ENCODE measurements at regions not wholly inside any gene's neighbourhood (a gene's known extent, or its start where the extent isn't known, plus 50 kb on each side); places are given as distances from the start of the nearest gene placed in this dataset.

DNA sequence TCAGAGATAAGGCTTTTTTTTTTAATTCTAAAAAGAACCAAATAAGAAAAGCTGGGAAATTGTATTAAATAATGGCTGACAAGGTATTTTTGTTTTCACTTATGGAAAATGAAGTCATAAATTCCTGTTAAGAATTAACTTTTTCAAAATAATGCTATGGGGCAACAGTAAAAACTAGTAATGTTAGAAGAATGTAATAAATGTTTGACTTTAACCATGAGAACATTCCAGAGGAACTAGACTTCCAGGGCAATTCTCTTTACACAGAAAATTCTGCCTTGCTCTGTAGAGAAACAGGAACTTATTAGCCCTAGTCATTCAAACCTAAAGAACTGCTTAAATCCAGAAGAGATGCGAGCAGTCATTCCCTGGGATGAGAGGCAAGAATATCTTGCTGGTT lies 571.1 kb downstream of the IPMK start:
- ChIA-PET POLR2A (no interaction called here), CTCF (interaction anchor here (0.7 kb wide), 1 partner anchor 94 kb away, joined by 3 read pairs; no protein-coding TSS in a partner anchor)
- H3K4me3 ChIP-seq (ENCODE audit: low read depth, low read length), result no peak overlapping the region
- TF ChIP-seq, protein P1, sequence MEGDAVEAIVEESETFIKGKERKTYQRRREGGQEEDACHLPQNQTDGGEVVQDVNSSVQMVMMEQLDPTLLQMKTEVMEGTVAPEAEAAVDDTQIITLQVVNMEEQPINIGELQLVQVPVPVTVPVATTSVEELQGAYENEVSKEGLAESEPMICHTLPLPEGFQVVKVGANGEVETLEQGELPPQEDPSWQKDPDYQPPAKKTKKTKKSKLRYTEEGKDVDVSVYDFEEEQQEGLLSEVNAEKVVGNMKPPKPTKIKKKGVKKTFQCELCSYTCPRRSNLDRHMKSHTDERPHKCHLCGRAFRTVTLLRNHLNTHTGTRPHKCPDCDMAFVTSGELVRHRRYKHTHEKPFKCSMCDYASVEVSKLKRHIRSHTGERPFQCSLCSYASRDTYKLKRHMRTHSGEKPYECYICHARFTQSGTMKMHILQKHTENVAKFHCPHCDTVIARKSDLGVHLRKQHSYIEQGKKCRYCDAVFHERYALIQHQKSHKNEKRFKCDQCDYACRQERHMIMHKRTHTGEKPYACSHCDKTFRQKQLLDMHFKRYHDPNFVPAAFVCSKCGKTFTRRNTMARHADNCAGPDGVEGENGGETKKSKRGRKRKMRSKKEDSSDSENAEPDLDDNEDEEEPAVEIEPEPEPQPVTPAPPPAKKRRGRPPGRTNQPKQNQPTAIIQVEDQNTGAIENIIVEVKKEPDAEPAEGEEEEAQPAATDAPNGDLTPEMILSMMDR (IDR thresholded peaks at IDR 0.05; ENCODE audit: insufficient read depth, low read length, missing control alignments), result no peak
- DNase-seq (ENCODE audit: low read depth, low spot score), result peak; percentile 75

DNA sequence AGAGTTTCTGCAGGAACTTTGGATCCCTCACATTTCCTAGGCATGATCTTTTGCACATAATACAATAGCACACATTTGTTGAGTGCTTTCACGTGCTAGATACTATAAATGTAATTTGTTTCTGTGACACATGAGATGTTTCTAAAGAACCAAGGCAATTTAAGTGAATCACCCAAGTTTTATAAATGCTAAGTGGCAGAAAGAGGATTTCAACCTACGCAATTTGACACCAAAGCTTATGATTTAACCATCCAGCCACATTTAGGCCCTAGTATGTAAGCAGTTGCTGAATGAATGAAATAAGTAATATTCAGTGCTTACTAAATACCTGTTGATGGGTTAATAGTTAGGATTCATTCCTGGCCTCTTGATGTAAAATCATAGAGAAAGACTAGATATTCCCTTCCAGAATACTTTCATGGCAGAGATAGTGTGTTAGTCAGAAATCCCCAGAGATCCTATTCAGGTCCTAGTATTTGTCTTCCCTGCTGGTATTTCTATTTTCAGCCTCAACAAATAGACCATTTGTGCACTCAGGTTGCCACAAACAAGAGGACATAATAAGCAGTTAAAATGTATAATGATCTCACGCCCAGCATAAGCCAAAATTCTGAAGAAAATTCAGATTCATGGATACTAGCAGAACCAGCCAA lies 572.6 kb downstream of the IPMK start:
- no peak overlapping the region for H3K4me3 ChIP-seq (ENCODE audit: low read depth, low read length)
- ChIA-PET CTCF (no interaction called here), POLR2A (interaction anchor here (0.6 kb wide), 1 partner anchor 328 kb away, joined by 3 read pairs; no protein-coding TSS in a partner anchor)
- TF ChIP-seq, protein P1 (IDR thresholded peaks at IDR 0.05; ENCODE audit: insufficient read depth, low read length, missing control alignments), result no peak
- no peak for DNase-seq (ENCODE audit: low read depth, low spot score)

GRCh38 chr10:57692255-57692980 lies 575.3 kb downstream of the IPMK start:
- TF ChIP-seq, protein P1 (IDR thresholded peaks at IDR 0.05; ENCODE audit: insufficient read depth, low read length, missing control alignments), result no peak
- ChIA-PET POLR2A (no interaction called here), CTCF (interaction anchor here (1.6 kb wide), 1 partner anchor 35 kb away, joined by 5 read pairs; no protein-coding TSS in a partner anchor)
- DNase-seq (ENCODE audit: low read depth, low spot score), result peak; percentile 67
- no peak overlapping the region for H3K4me3 ChIP-seq (ENCODE audit: low read depth, low read length)

DNA sequence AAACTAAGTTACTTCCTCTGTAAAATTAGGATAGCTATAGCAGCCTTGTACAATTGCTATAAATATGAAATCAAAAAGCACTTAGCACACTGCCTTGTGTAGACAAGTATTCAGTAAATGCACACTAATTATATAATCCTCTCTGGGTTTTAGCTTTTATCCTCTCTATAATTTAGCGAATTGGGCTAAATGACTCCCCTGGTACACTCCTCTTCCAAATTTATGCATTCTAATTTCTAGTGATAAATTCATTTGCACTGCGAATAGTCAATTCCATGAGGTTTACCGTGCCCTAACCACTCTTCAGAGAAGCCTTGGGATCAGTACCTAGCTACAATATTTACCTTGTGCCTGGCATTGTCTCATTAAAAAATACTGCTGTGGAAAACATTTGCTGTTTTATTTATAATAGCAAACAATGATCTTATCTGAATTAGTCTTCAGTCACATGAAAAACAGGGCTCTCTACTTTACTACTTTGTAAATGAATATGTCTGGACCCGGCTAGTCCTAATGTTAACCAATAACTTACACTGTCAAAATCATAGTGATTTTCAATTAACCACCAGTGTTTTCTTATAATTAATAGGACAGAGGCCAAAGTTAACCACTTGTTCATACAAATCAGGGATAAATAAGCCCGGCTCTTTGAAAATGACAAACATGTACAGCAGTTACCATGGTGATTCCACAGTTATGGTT lies 577.9 kb downstream of the IPMK start:
- ChIA-PET POLR2A (no interaction called here), CTCF (interaction anchor here (1.5 kb wide), 1 partner anchor 33 kb away, joined by 3 read pairs; no protein-coding TSS in a partner anchor)
- TF ChIP-seq, protein P1 (IDR thresholded peaks at IDR 0.05; ENCODE audit: insufficient read depth, low read length, missing control alignments), result no peak
- no peak for DNase-seq (ENCODE audit: low read depth, low spot score)
- H3K4me3 ChIP-seq (ENCODE audit: low read depth, low read length), result no peak overlapping the region

DNA sequence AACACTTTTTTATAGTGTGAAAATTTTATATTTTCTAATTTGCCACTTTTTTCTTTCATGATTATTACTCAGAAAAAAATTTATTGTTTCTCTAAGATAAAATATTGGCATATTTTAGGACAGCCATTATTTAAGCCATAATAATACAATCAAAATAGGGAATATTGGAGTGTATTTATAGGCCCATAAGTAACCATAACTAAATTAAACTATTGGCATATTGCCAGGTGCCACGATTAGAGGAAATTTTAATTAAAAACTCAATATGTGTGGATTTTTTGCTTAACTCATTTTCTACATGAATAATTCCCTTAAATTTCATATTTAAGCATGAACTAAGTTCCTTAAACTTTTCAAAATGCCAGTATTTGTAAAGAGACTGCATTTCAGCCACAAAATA lies 587.8 kb downstream of the IPMK start:
- DNase-seq (ENCODE audit: low read depth, low spot score), result no peak
- POLR2A ChIA-PET, result no interaction called here
- H3K4me3 ChIP-seq (ENCODE audit: low read depth, low read length), result no peak overlapping the region
- CTCF ChIA-PET, result no interaction called here
- TF ChIP-seq, protein P1 (IDR thresholded peaks at IDR 0.05; ENCODE audit: insufficient read depth, low read length, missing control alignments), result no peak

GRCh38 chr10:57675125-57675524 lies 592.6 kb downstream of the IPMK start:
- POLR2A ChIA-PET, result no interaction called here
- DNase-seq (ENCODE audit: low read depth, low spot score), result no peak
- H3K4me3 ChIP-seq (ENCODE audit: low read depth, low read length), result no peak overlapping the region
- CTCF ChIA-PET, result interaction anchor here (3.8 kb wide), 1 partner anchor 18 kb away, joined by 17 read pairs; no protein-coding TSS in a partner anchor
- TF ChIP-seq, protein P1 (IDR thresholded peaks at IDR 0.05; ENCODE audit: insufficient read depth, low read length, missing control alignments), result no peak
